ENCODE measurements at regions not wholly inside any gene's neighbourhood (a gene's known extent, or its start where the extent isn't known, plus 50 kb on each side); places are given as distances from the start of the nearest gene placed in this dataset.
"Not testable (repeated sequence)": the region's sequence is repeated elsewhere in the genome, so short reads cannot be mapped to it uniquely, and the experiment has no call there.

DNA sequence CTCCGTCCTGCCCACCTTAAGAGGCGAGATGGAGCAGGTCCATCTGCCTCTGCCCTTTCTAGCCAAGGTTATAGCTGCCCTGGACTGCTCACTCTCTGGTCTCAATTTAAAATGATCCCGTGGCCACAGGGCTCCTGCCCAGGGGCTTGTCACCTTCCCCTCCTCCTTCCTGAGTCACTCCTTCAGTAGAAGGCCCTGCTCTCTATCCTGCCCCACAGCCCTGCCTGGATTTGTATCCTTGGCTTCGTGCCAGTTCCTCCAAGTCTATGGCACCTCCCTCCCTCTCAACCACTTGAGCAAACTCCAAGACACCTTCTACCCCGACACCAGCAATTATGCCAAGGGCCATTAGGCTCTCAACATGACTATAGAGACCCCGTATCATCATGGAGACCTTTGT lies 105.3 kb upstream of the PZP start:
- TF ChIP-seq, protein P1, sequence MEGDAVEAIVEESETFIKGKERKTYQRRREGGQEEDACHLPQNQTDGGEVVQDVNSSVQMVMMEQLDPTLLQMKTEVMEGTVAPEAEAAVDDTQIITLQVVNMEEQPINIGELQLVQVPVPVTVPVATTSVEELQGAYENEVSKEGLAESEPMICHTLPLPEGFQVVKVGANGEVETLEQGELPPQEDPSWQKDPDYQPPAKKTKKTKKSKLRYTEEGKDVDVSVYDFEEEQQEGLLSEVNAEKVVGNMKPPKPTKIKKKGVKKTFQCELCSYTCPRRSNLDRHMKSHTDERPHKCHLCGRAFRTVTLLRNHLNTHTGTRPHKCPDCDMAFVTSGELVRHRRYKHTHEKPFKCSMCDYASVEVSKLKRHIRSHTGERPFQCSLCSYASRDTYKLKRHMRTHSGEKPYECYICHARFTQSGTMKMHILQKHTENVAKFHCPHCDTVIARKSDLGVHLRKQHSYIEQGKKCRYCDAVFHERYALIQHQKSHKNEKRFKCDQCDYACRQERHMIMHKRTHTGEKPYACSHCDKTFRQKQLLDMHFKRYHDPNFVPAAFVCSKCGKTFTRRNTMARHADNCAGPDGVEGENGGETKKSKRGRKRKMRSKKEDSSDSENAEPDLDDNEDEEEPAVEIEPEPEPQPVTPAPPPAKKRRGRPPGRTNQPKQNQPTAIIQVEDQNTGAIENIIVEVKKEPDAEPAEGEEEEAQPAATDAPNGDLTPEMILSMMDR (IDR thresholded peaks at IDR 0.05; ENCODE audit: low read length): not testable (repeated sequence)
- TF ChIP-seq EZH2 (IDR thresholded peaks at IDR 0.05; ENCODE audit: borderline replicate concordance, low read length): not testable (repeated sequence)
